K562 (cell line): ENCODE measurements at regions not wholly inside any gene's neighbourhood (a gene's known extent, or its start where the extent isn't known, plus 50 kb on each side); places are given as distances from the start of the nearest gene placed in this dataset.

Experiments
- ATAC-seq: fragments of 200-7000 bp; cut with Tn5 transposase; 3 replicates; pipeline ENCODE4 v1.9.1; 2020; ENCODE audit warnings: moderate library complexity
- BruUV-seq: library from RNA; stranded (reverse); fragments of 400-500 nt; replicated peaks from 2 replicates; lab custom pipeline; 2021; lab: Mats Ljungman, UMichigan
- CTCF ChIA-PET: fragments of 300-600 bp; formaldehyde crosslinking; extraction: SDS; loops from one replicate; lab custom pipeline; 2021; ENCODE audit warnings: low intra/inter-chr PET ratio; lab: Yijun Ruan, JAX
- POLR2A ChIA-PET: fragments of 300-600, 350-650 bp; sonication (Branson Sonifier 250); formaldehyde crosslinking; extraction: SDS; loops from one replicate; lab custom pipeline; 2021; ENCODE audit warnings: antibody characterized with exemption, inconsistent platforms; lab: Yijun Ruan, JAX
- DNase-seq, 4 experiments: peaks; one replicate each; pipeline versions ENCODE4 v3.0.0 to v3.0.0-alpha.2; 2011 to 2018; ENCODE audit warnings: low spot score in 3 of 4, mixed read lengths in 3 of 4; ENCODE audit errors: extremely low read depth in 1 of 4
- FAIRE-seq: peaks from 2 replicates; lab custom pipeline; 2011; peaks lifted over from hg19 to GRCh38; lab: Jason Lieb, UNC
- H2AFZ ChIP-seq: 2 replicates; pipeline ENCODE4 v1.6.0; 2011; ENCODE audit warnings: low read depth, low read length, control low read depth, inconsistent platforms
- H3K27ac ChIP-seq: fragments of 200-600 bp; 3 replicates; pipeline ENCODE4 v1.8.0; 2011; ENCODE audit warnings: low read depth, mild to moderate bottlenecking, control low read depth, inconsistent platforms, low read length, moderate library complexity, mixed read lengths; ENCODE audit errors: extremely low read depth
- H3K27me3 ChIP-seq, 2 experiments: fragments of 300-600 bp in 1 of 2; 2 replicates in 1 of 2; 3 replicates in 1 of 2; pipeline versions ENCODE4 v1.6.0 to v1.8.0; 2011; ENCODE audit warnings: inconsistent platforms in 2 of 2, low read length in 2 of 2, mild to moderate bottlenecking in 1 of 2, mixed read lengths in 1 of 2, moderate library complexity in 1 of 2; ENCODE audit not compliant: control insufficient read depth in 2 of 2, insufficient read depth in 2 of 2
- H3K36me3 ChIP-seq: fragments of 300-600 bp; 3 replicates; pipeline ENCODE4 v1.8.0; 2011; ENCODE audit warnings: mild to moderate bottlenecking, low read length, inconsistent platforms; ENCODE audit not compliant: control insufficient read depth, insufficient read depth
- H3K4me1 ChIP-seq, 2 experiments: fragments of 200-600 bp in 1 of 2; replicated peaks in 1 of 2; 2 replicates in 1 of 2; 3 replicates in 1 of 2; pipeline versions ENCODE4 v1.5.1 to v1.8.0; 2011; ENCODE audit warnings: inconsistent platforms in 2 of 2, low read length in 2 of 2, mild to moderate bottlenecking in 1 of 2, mixed read lengths in 1 of 2, moderate library complexity in 1 of 2; ENCODE audit not compliant: control insufficient read depth in 2 of 2, insufficient read depth in 2 of 2
- H3K4me2 ChIP-seq: 2 replicates; pipeline ENCODE4 v1.6.1; 2011; ENCODE audit warnings: low read length, control low read depth, inconsistent platforms, mixed read lengths; ENCODE audit not compliant: insufficient read depth
- H3K4me3 ChIP-seq: fragments of 200-600 bp; sonication (generic), shearing (Covaris generic); 2 replicates; pipeline ENCODE4 v1.5.1; 2016; ENCODE audit warnings: control low read depth, inconsistent platforms
- H3K79me2 ChIP-seq: fragments of 200-600 bp; 3 replicates; pipeline ENCODE4 v1.8.0; 2011; ENCODE audit warnings: low read length, inconsistent platforms; ENCODE audit not compliant: control insufficient read depth, insufficient read depth
- H3K9ac ChIP-seq, 2 experiments: 2 replicates each; pipeline versions ENCODE4 v1.6.0 to v1.6.1; 2011; ENCODE audit warnings: low read depth in 2 of 2, low read length in 2 of 2, control low read depth in 1 of 2, inconsistent platforms in 1 of 2, mild to moderate bottlenecking in 1 of 2, mixed read lengths in 1 of 2; ENCODE audit not compliant: insufficient read depth in 1 of 2
- H3K9me1 ChIP-seq: one replicate; pipeline ENCODE4 v1.6.0; 2011; ENCODE audit warnings: inconsistent platforms, mild to moderate bottlenecking, low read length, moderate library complexity; ENCODE audit not compliant: control insufficient read depth, insufficient read depth
- H3K9me3 ChIP-seq: replicated peaks from 2 replicates; pipeline ENCODE4 v1.5.1; 2011; ENCODE audit warnings: low read depth, low read length, inconsistent platforms; ENCODE audit not compliant: control insufficient read depth, insufficient read depth
- H4K20me1 ChIP-seq: replicated peaks from 2 replicates; pipeline ENCODE4 v1.6.1; 2011; ENCODE audit warnings: low read length, inconsistent platforms, mixed read lengths; ENCODE audit not compliant: control insufficient read depth, insufficient read depth
- ARID2 ChIP-seq: fragments of 450-650 bp; IDR thresholded peaks from 2 replicates; pipeline ENCODE4 v1.6.1; 2017; ENCODE audit warnings: antibody characterized with exemption, mild to moderate bottlenecking
- FOXA1 ChIP-seq: fragments of 450-650 bp; IDR thresholded peaks from 2 replicates; pipeline ENCODE4 v1.6.1; 2016; ENCODE audit warnings: mild to moderate bottlenecking, borderline replicate concordance
- MITF ChIP-seq: IDR thresholded peaks from 2 replicates; pipeline ENCODE4 v1.6.1; 2014; ENCODE audit warnings: antibody characterized with exemption
- MTF1 ChIP-seq: fragments of 250-450 bp; sonication (Bioruptor Pico); IDR thresholded peaks from 2 replicates; pipeline ENCODE4 v1.9.0; 2021; ENCODE audit warnings: moderate library complexity, mild to moderate bottlenecking, inconsistent platforms, borderline replicate concordance
- SIRT6 ChIP-seq: IDR thresholded peaks from one replicate; pipeline ENCODE4 v1.6.1; 2012; ENCODE audit warnings: low read depth, mild to moderate bottlenecking, control low read depth, inconsistent platforms, low read length, moderate library complexity
- TAL1 ChIP-seq: fragments of 450-650 bp; IDR thresholded peaks from 2 replicates; pipeline ENCODE4 v1.6.1; 2016; ENCODE audit warnings: mild to moderate bottlenecking
- THAP7 ChIP-seq: fragments of 250-450 bp; sonication (Bioruptor Pico); IDR thresholded peaks from 2 replicates; pipeline ENCODE4 v1.5.0; 2021
- ZNF175 ChIP-seq: fragments of 200-800 bp; sonication (Bioruptor generic); IDR thresholded peaks from 2 replicates; pipeline ENCODE4 v1.6.1; 2016; ENCODE audit warnings: low read depth, mild to moderate bottlenecking, missing genetic modification characterization, missing compliant biosample characterization
- ZNF232 ChIP-seq: sonication (generic); formaldehyde crosslinking; IDR thresholded peaks from 2 replicates; pipeline ENCODE4 v1.8.0; 2022; ENCODE audit warnings: mild to moderate bottlenecking, missing genetic modification reagents
- ZNF274 ChIP-seq: IDR thresholded peaks from 2 replicates; pipeline ENCODE4 v1.6.1; 2011; ENCODE audit warnings: low read depth, mild to moderate bottlenecking, low read length, moderate library complexity, borderline replicate concordance
- ZNF408 ChIP-seq: fragments of 250-450 bp; sonication (Bioruptor Pico); IDR thresholded peaks from 2 replicates; pipeline ENCODE4 v1.4.0; 2020; ENCODE audit warnings: low read depth, mild to moderate bottlenecking, moderate library complexity
- WGBS: fragments of 100-300 bp; shearing (Covaris generic); methylation state at CpG from one replicate; pipeline ENCODE4 v1.1.6; 2016; ENCODE audit warnings: low coverage, mixed read lengths; ENCODE audit not compliant: insufficient coverage; ENCODE audit errors: missing lambda C conversion rate; 5-methylcytosine and 5-hydroxymethylcytosine counted together
- in situ Hi-C: fragments of 300-500 bp; cut with MboI; formaldehyde crosslinking; loops from 4 replicates; pipeline ENCODE4 v1.15.0; 2018; ENCODE audit warnings: inconsistent platforms, mixed read lengths
- intact Hi-C: fragments of 100-400 bp; cut with micrococcal nuclease; formaldehyde crosslinking; loops from 2 replicates; pipeline ENCODE4 v1.14.2; 2022
- TF ChIP-seq, protein P1 (sequence below): fragments of 250-450 bp; sonication (Bioruptor Pico); IDR thresholded peaks from 2 replicates; pipeline ENCODE4 v1.8.0; 2022; ENCODE audit warnings: inconsistent platforms, mild to moderate bottlenecking, moderate library complexity, borderline replicate concordance

GRCh38 chr10:10881117-10881813, 136.4 kb upstream of the CELF2 start (continued):
- TF ChIP-seq MTF1 (CRISPR knock-in tag): no peak
- TF ChIP-seq, all 486 proteins: peak for 2

DNA sequence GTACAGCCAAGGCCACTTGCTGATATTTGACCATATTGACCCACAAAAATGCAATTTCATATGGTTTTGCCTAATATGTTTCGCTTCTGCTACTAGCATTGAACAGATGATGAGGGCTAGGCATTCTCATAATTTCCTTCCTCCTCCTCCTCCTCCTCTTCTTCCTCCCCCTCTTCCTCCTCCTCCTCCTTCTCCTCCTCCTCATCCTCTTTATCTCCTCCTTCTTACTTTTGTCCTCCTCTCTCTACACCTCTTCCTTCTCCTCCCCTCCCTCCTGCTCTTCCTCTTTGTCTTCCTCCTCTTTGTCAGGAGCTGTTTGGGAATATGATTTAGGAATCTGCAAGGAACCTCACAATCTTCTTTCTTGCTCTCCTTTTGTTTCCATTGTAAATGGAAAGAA, 133.9 kb upstream of the CELF2 start:
- Histone ChIP-seq H3K9ac (no peak overlapping the region), H3K4me1 (no peaks in the 10 kb centered on the region), H4K20me1 (no peaks in the 10 kb centered on the region), H3K27ac (no peak overlapping the region), H3K9me3 (no peaks in the 10 kb centered on the region), H3K4me2 (no peak overlapping the region), H2AFZ (no peak overlapping the region), H3K9me1 (no peaks in the 10 kb centered on the region), H3K79me2 (no peaks in the 10 kb centered on the region), H3K4me3 (no peak overlapping the region), H3K36me3 (no peaks in the 10 kb centered on the region), H3K27me3 (no peaks in the 10 kb centered on the region)
- WGBS: 0% methylated on average over 1 of the region's 1 CpG
- ATAC-seq: no peak
- no TSS peak for BruUV-seq
- DNase-seq: no peak
- intact Hi-C loops: no loop called here
- in situ Hi-C loops: no loop called here
- no peak for FAIRE-seq
- ChIA-PET CTCF (no interaction called here), POLR2A (no interaction called here)
- TF ChIP-seq SIRT6: no peak
- TF ChIP-seq THAP7: no peak
- TF ChIP-seq FOXA1: no peak
- no peak for TF ChIP-seq ARID2
- no peak for TF ChIP-seq MITF
- TF ChIP-seq ZNF232: no peak
- TF ChIP-seq TAL1: no peak
- TF ChIP-seq ZNF274: no peak
- no peak for TF ChIP-seq ZNF408
- TF ChIP-seq, protein P1, sequence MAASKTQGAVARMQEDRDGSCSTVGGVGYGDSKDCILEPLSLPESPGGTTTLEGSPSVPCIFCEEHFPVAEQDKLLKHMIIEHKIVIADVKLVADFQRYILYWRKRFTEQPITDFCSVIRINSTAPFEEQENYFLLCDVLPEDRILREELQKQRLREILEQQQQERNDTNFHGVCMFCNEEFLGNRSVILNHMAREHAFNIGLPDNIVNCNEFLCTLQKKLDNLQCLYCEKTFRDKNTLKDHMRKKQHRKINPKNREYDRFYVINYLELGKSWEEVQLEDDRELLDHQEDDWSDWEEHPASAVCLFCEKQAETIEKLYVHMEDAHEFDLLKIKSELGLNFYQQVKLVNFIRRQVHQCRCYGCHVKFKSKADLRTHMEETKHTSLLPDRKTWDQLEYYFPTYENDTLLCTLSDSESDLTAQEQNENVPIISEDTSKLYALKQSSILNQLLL (CRISPR knock-in tag): no peak
- TF ChIP-seq ZNF175 (CRISPR knock-in tag): no peak
